Neural crest cell (in vitro differentiated cells): ENCODE measurements at regions not wholly inside any gene's neighbourhood (a gene's known extent, or its start where the extent isn't known, plus 50 kb on each side); places are given as distances from the start of the nearest gene placed in this dataset.

Source experiments
- DNase-seq: peaks from one replicate; pipeline ENCODE4 v3.0.0; 2021; ENCODE audit warnings: low read depth, mixed read lengths, low spot score
- H3K27ac Mint-ChIP-seq: one replicate; pipeline ENCODE4 v1.8.0; 2021; ENCODE audit warnings: mild to moderate bottlenecking, mixed read lengths; ENCODE audit not compliant: unreplicated experiment
- H3K27me3 Mint-ChIP-seq: 2 replicates; pipeline ENCODE4 v1.8.0; 2021; ENCODE audit warnings: low read depth, mild to moderate bottlenecking, mixed read lengths
- H3K36me3 Mint-ChIP-seq: 2 replicates; pipeline ENCODE4 v1.8.0; 2021; ENCODE audit warnings: low read depth, mild to moderate bottlenecking, mixed read lengths
- H3K4me1 Mint-ChIP-seq: 2 replicates; pipeline ENCODE4 v1.8.0; 2021; ENCODE audit warnings: mixed read lengths
- H3K4me3 Mint-ChIP-seq: one replicate; pipeline ENCODE4 v1.8.0; 2021; ENCODE audit warnings: mild to moderate bottlenecking, mixed read lengths
- H3K9me3 Mint-ChIP-seq: 2 replicates; pipeline ENCODE4 v1.8.0; 2021; ENCODE audit warnings: mixed read lengths
- CTCF ChIP-seq: fragments of 200-600 bp; sonication (generic); conservative IDR thresholded peaks from 2 replicates; pipeline ENCODE4 v1.5.0; 2021; ENCODE audit warnings: antibody characterized with exemption, mild to moderate bottlenecking

GRCh38 chr17:79385962-79386563, 224.8 kb downstream of the RBFOX3 start:
- H3K9me3 Mint-ChIP-seq, result no peaks in the 10 kb centered on the region
- no peak for TF ChIP-seq CTCF
- H3K27me3 Mint-ChIP-seq, result peaks cover 51% of the 10 kb centered on the region
- no peak overlapping the region for H3K4me3 Mint-ChIP-seq
- H3K27ac Mint-ChIP-seq, result no peak overlapping the region
- DNase-seq, result no peak
- no peaks in the 10 kb centered on the region for H3K36me3 Mint-ChIP-seq
- H3K4me1 Mint-ChIP-seq, result no peaks in the 10 kb centered on the region

- H3K36me3 Mint-ChIP-seq, result no peaks in the 10 kb centered on the region
- TF ChIP-seq CTCF, result no peak
- H3K4me3 Mint-ChIP-seq, result no peak overlapping the region
- H3K27me3 Mint-ChIP-seq, result peaks cover 43% of the 10 kb centered on the region
- DNase-seq, result no peak
- no peaks in the 10 kb centered on the region for H3K4me1 Mint-ChIP-seq
- H3K9me3 Mint-ChIP-seq, result no peaks in the 10 kb centered on the region
- H3K27ac Mint-ChIP-seq, result no peak overlapping the region
These were observed 228.5 kb downstream of the RBFOX3 start for GRCh38 chr17:79382313-79382712.

GRCh38 chr17:79379700-79380445, 231.0 kb downstream of the RBFOX3 start:
- no peak overlapping the region for H3K4me3 Mint-ChIP-seq
- peaks cover 48% of the 10 kb centered on the region for H3K27me3 Mint-ChIP-seq
- H3K9me3 Mint-ChIP-seq, result no peaks in the 10 kb centered on the region
- DNase-seq, result no peak
- H3K36me3 Mint-ChIP-seq, result no peaks in the 10 kb centered on the region
- no peak for TF ChIP-seq CTCF
- H3K27ac Mint-ChIP-seq, result no peak overlapping the region
- H3K4me1 Mint-ChIP-seq, result no peaks in the 10 kb centered on the region

- H3K4me1 Mint-ChIP-seq, result no peaks in the 10 kb centered on the region
- no peak overlapping the region for H3K4me3 Mint-ChIP-seq
- peaks cover 55% of the 10 kb centered on the region for H3K27me3 Mint-ChIP-seq
- H3K36me3 Mint-ChIP-seq, result no peaks in the 10 kb centered on the region
- H3K9me3 Mint-ChIP-seq, result no peaks in the 10 kb centered on the region
- no peak for DNase-seq
- H3K27ac Mint-ChIP-seq, result no peak overlapping the region
- no peak for TF ChIP-seq CTCF
These were observed 233.5 kb downstream of the RBFOX3 start for GRCh38 chr17:79377230-79377786.

GRCh38 chr17:79374807-79375206, 236.0 kb downstream of the RBFOX3 start:
- H3K4me3 Mint-ChIP-seq, result no peak overlapping the region
- H3K4me1 Mint-ChIP-seq, result no peaks in the 10 kb centered on the region
- no peak for DNase-seq
- H3K36me3 Mint-ChIP-seq, result no peaks in the 10 kb centered on the region
- H3K27me3 Mint-ChIP-seq, result peaks cover 47% of the 10 kb centered on the region
- TF ChIP-seq CTCF, result no peak
- H3K27ac Mint-ChIP-seq, result no peak overlapping the region
- no peaks in the 10 kb centered on the region for H3K9me3 Mint-ChIP-seq
